ENCODE measurements at regions not wholly inside any gene's neighbourhood (a gene's known extent, or its start where the extent isn't known, plus 50 kb on each side); places are given as distances from the start of the nearest gene placed in this dataset.

DNA sequence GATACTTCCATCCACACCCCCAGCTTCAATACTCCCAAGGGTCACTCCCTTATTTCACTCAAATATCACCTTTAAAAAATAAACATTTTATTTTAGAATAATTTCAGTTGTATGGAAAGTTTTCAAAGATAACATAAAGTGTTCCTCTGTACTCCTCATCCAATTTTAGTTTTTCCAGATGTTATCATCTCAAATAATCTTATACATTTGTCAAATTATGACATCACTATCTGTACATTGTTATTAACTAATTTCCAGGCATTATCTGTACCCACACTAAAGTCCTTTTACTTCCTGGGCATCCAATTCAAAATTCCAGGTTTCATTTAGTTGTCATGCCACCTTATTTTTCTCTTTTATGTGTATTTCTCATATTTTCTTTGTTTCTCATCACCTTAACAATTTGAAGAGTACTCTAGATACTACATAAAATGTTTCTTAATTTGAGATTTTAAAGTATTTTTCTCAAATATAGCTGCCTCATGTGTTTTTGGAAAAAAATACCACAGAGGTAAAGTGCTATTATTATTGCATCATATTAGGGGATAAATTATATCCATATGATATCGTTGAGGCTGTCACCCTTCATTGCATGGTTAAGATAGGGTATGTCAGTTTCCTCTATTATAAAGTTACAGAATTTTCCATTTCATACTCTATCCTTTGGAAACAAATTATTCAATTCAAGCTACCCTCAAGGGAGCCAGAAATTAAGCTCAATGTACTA, 571.0 kb downstream of the SLC6A15 start:
- Histone ChIP-seq H3K27ac (ENCODE audit: extremely low read depth, low read depth, low read length) (no peak overlapping the region), H3K4me1 (ENCODE audit: control insufficient read depth, insufficient read depth, low read length) (no peaks in the 10 kb centered on the region), H3K9me3 (ENCODE audit: control insufficient read depth, insufficient read depth, low read depth, low read length) (no peaks in the 10 kb centered on the region), H3K36me3 (ENCODE audit: control insufficient read depth in 2 of 2, insufficient read depth in 1 of 2, low read length in 2 of 2) (no peaks in the 10 kb centered on the region), H3K4me3 (ENCODE audit: low read depth, low read length) (no peak overlapping the region)
- ChIA-PET POLR2A (no interaction called here), CTCF (no interaction called here)
- TF ChIP-seq, protein P1, sequence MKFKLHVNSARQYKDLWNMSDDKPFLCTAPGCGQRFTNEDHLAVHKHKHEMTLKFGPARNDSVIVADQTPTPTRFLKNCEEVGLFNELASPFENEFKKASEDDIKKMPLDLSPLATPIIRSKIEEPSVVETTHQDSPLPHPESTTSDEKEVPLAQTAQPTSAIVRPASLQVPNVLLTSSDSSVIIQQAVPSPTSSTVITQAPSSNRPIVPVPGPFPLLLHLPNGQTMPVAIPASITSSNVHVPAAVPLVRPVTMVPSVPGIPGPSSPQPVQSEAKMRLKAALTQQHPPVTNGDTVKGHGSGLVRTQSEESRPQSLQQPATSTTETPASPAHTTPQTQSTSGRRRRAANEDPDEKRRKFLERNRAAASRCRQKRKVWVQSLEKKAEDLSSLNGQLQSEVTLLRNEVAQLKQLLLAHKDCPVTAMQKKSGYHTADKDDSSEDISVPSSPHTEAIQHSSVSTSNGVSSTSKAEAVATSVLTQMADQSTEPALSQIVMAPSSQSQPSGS (tag by site-specific recombination; IDR thresholded peaks at IDR 0.05; ENCODE audit: low read depth): peak; percentile 54
- TF ChIP-seq, protein P2, sequence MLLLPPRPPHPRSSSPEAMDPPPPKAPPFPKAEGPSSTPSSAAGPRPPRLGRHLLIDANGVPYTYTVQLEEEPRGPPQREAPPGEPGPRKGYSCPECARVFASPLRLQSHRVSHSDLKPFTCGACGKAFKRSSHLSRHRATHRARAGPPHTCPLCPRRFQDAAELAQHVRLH (tag by site-specific recombination; IDR thresholded peaks at IDR 0.05): no peak

DNA sequence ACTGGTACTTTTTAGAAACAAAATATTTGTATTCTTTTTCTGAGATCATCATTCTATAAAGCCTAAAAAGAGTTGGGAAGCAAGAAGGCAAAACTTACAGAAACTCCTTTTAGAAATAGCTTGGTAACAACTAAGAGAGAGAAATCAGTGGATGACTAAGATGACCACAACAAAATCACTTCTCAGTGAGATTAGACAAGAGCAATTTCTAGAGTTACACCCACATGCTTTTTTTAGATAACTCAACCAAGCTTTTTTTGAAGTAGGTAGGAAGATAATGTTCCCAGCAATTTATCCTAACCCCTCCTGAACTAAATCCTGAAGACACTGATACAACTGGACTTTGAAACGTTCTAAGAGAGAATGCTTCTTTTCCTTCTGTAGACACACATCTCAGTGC, 576.4 kb downstream of the SLC6A15 start:
- H3K9me3 ChIP-seq (ENCODE audit: control insufficient read depth, insufficient read depth, low read depth, low read length): no peaks in the 10 kb centered on the region
- no peak overlapping the region for H3K27ac ChIP-seq (ENCODE audit: extremely low read depth, low read depth, low read length)
- no peak overlapping the region for H3K4me3 ChIP-seq (ENCODE audit: low read depth, low read length)
- H3K36me3 ChIP-seq (ENCODE audit: control insufficient read depth in 2 of 2, insufficient read depth in 1 of 2, low read length in 2 of 2): no peaks in the 10 kb centered on the region
- TF ChIP-seq SCRT2 (tag by site-specific recombination; IDR thresholded peaks at IDR 0.05) (no peak), WT1 (tag by site-specific recombination; IDR thresholded peaks at IDR 0.05) (no peak), ZBTB17 (tag by site-specific recombination; IDR thresholded peaks at IDR 0.05) (no peak), YY1 (tag by site-specific recombination; IDR thresholded peaks at IDR 0.05) (no peak), ZNF677 (tag by site-specific recombination; IDR thresholded peaks at IDR 0.05) (no peak), ZNF629 (tag by site-specific recombination; IDR thresholded peaks at IDR 0.05) (no peak), ZNF404 (tag by site-specific recombination; IDR thresholded peaks at IDR 0.05) (no peak), ZNF561 (tag by site-specific recombination; IDR thresholded peaks at IDR 0.05; ENCODE audit: borderline replicate concordance) (no peak)
- TF ChIP-seq, protein P3, sequence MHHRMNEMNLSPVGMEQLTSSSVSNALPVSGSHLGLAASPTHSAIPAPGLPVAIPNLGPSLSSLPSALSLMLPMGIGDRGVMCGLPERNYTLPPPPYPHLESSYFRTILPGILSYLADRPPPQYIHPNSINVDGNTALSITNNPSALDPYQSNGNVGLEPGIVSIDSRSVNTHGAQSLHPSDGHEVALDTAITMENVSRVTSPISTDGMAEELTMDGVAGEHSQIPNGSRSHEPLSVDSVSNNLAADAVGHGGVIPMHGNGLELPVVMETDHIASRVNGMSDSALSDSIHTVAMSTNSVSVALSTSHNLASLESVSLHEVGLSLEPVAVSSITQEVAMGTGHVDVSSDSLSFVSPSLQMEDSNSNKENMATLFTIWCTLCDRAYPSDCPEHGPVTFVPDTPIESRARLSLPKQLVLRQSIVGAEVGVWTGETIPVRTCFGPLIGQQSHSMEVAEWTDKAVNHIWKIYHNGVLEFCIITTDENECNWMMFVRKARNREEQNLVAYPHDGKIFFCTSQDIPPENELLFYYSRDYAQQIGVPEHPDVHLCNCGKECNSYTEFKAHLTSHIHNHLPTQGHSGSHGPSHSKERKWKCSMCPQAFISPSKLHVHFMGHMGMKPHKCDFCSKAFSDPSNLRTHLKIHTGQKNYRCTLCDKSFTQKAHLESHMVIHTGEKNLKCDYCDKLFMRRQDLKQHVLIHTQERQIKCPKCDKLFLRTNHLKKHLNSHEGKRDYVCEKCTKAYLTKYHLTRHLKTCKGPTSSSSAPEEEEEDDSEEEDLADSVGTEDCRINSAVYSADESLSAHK (tag by site-specific recombination; IDR thresholded peaks at IDR 0.05): no peak
- TF ChIP-seq, protein P1 (tag by site-specific recombination; IDR thresholded peaks at IDR 0.05; ENCODE audit: low read depth): no peak
- TF ChIP-seq, protein P4, sequence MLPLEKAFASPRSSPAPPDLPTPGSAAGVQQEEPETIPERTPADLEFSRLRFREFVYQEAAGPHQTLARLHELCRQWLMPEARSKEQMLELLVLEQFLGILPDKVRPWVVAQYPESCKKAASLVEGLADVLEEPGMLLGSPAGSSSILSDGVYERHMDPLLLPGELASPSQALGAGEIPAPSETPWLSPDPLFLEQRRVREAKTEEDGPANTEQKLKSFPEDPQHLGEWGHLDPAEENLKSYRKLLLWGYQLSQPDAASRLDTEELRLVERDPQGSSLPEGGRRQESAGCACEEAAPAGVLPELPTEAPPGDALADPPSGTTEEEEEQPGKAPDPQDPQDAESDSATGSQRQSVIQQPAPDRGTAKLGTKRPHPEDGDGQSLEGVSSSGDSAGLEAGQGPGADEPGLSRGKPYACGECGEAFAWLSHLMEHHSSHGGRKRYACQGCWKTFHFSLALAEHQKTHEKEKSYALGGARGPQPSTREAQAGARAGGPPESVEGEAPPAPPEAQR (tag by site-specific recombination; IDR thresholded peaks at IDR 0.05): no peak
- ChIA-PET POLR2A (no interaction called here), CTCF (no interaction called here)
- no peaks in the 10 kb centered on the region for H3K4me1 ChIP-seq (ENCODE audit: control insufficient read depth, insufficient read depth, low read length)

- POLR2A ChIA-PET: no interaction called here
- CTCF ChIA-PET: no interaction called here
- Histone ChIP-seq H3K9me3 (ENCODE audit: control insufficient read depth, insufficient read depth, low read depth, low read length) (no peaks in the 10 kb centered on the region), H3K27ac (ENCODE audit: extremely low read depth, low read depth, low read length) (no peak overlapping the region), H3K36me3 (ENCODE audit: control insufficient read depth in 2 of 2, insufficient read depth in 1 of 2, low read length in 2 of 2) (no peaks in the 10 kb centered on the region), H3K4me1 (ENCODE audit: control insufficient read depth, insufficient read depth, low read length) (no peaks in the 10 kb centered on the region), H3K4me3 (ENCODE audit: low read depth, low read length) (no peak overlapping the region)
- TF ChIP-seq ZNF423 (tag by site-specific recombination; IDR thresholded peaks at IDR 0.05) (no peak), ZNF776 (tag by site-specific recombination; IDR thresholded peaks at IDR 0.05; ENCODE audit: borderline replicate concordance) (no peak), ZNF549 (tag by site-specific recombination; IDR thresholded peaks at IDR 0.05) (no peak), ZNF510 (tag by site-specific recombination; IDR thresholded peaks at IDR 0.05; ENCODE audit: insufficient replicate concordance) (no peak), ZXDB (tag by site-specific recombination; IDR thresholded peaks at IDR 0.05) (no peak), ZNF366 (tag by site-specific recombination; conservative IDR thresholded peaks at IDR 0.05) (0 out of 2 replicates have a peak, but pooled peaks have one; percentile 38), ZNF214 (tag by site-specific recombination; IDR thresholded peaks at IDR 0.05; ENCODE audit: borderline replicate concordance) (no peak), ZNF23 (tag by site-specific recombination; IDR thresholded peaks at IDR 0.05; ENCODE audit: borderline replicate concordance) (no peak), TCF7L2 (IDR thresholded peaks at IDR 0.05; ENCODE audit: borderline replicate concordance, low read depth, low read length) (no peak)
- TF ChIP-seq, protein P5, sequence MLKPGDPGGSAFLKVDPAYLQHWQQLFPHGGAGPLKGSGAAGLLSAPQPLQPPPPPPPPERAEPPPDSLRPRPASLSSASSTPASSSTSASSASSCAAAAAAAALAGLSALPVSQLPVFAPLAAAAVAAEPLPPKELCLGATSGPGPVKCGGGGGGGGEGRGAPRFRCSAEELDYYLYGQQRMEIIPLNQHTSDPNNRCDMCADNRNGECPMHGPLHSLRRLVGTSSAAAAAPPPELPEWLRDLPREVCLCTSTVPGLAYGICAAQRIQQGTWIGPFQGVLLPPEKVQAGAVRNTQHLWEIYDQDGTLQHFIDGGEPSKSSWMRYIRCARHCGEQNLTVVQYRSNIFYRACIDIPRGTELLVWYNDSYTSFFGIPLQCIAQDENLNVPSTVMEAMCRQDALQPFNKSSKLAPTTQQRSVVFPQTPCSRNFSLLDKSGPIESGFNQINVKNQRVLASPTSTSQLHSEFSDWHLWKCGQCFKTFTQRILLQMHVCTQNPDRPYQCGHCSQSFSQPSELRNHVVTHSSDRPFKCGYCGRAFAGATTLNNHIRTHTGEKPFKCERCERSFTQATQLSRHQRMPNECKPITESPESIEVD (tag by site-specific recombination; IDR thresholded peaks at IDR 0.05): 0 out of 2 replicates have a peak, but pooled peaks have one; percentile 24
Observed at GRCh38 chr12:84329938-84330337, 582.7 kb downstream of the SLC6A15 start.
